Mucosa of descending colon (tissue), 3 donors: ENCODE measurements at regions not wholly inside any gene's neighbourhood (a gene's known extent, or its start where the extent isn't known, plus 50 kb on each side); places are given as distances from the start of the nearest gene placed in this dataset.

ENCODE experiments used
- ATAC-seq: fragments of 200-7000 bp; cut with Tn5 transposase; one replicate; pipeline ENCODE4 v1.9.1; 2020; ENCODE audit warnings: mild to moderate bottlenecking, moderate library complexity
- DNase-seq, 3 donors: peaks; one replicate each; pipeline ENCODE4 v3.0.0-alpha.2; 2020
- H3K36me3 ChIP-seq: fragments of 200-600 bp; one replicate; pipeline ENCODE4 v1.8.0; 2021; ENCODE audit warnings: low read depth, mild to moderate bottlenecking
- H3K4me1 ChIP-seq: fragments of 200-600 bp; one replicate; pipeline ENCODE4 v1.8.0; 2021; ENCODE audit warnings: low read depth, mild to moderate bottlenecking
- H3K4me3 ChIP-seq: fragments of 200-600 bp; one replicate; pipeline ENCODE4 v1.8.0; 2021; ENCODE audit warnings: mild to moderate bottlenecking
- H3K9me3 ChIP-seq: fragments of 200-600 bp; one replicate; pipeline ENCODE4 v1.8.0; 2021; ENCODE audit warnings: mild to moderate bottlenecking
- intact Hi-C, 2 donors: fragments of 100-400 bp; cut with DNase I in 1 of 2; cut with micrococcal nuclease in 1 of 2; formaldehyde crosslinking; loops; one replicate each; pipeline versions ENCODE4 v1.11.0 to v1.11.1; 2022; cut with DNase I, micrococcal nuclease
- TF ChIP-seq, protein P1 (sequence below): fragments of 200-600 bp; IDR thresholded peaks from one replicate; pipeline ENCODE4 v1.8.0; 2022; ENCODE audit warnings: antibody characterized with exemption, mild to moderate bottlenecking
- donor health status: DM: no; HTN: no; CAD: no; lungs with moderate emphysema.
- donor health status: DM: no; HTN: no; CAD: no.
- donor health status: DM: no; HTN: yes; CAD: no.

DNA sequence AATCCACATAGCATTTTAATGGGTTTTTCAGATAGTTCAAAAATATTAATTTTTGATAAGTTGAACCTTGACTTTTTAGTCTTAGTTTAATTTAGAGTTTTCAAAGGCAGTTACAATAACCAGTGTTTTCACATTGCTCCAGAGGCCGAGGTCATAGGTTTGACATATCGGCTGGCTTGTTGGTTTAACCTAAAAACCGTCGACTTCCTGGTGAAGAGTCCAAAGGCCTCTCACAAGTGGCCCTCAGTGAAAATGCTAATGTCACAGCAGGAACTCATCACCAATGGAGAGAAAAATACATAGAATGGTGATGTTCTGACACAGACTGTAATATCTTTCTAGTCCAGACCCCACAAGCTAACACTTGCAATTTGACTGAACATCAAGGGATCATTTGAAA, 642.3 kb downstream of the PLOD2 start:
- Histone ChIP-seq H3K9me3 (no peaks in the 10 kb centered on the region), H3K4me1 (no peaks in the 10 kb centered on the region), H3K4me3 (no peak overlapping the region), H3K36me3 (no peaks in the 10 kb centered on the region)
- ATAC-seq: no peak
- no peak for DNase-seq
- intact Hi-C loops: no loop called here
- TF ChIP-seq, protein P1, sequence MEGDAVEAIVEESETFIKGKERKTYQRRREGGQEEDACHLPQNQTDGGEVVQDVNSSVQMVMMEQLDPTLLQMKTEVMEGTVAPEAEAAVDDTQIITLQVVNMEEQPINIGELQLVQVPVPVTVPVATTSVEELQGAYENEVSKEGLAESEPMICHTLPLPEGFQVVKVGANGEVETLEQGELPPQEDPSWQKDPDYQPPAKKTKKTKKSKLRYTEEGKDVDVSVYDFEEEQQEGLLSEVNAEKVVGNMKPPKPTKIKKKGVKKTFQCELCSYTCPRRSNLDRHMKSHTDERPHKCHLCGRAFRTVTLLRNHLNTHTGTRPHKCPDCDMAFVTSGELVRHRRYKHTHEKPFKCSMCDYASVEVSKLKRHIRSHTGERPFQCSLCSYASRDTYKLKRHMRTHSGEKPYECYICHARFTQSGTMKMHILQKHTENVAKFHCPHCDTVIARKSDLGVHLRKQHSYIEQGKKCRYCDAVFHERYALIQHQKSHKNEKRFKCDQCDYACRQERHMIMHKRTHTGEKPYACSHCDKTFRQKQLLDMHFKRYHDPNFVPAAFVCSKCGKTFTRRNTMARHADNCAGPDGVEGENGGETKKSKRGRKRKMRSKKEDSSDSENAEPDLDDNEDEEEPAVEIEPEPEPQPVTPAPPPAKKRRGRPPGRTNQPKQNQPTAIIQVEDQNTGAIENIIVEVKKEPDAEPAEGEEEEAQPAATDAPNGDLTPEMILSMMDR: no peak

DNA sequence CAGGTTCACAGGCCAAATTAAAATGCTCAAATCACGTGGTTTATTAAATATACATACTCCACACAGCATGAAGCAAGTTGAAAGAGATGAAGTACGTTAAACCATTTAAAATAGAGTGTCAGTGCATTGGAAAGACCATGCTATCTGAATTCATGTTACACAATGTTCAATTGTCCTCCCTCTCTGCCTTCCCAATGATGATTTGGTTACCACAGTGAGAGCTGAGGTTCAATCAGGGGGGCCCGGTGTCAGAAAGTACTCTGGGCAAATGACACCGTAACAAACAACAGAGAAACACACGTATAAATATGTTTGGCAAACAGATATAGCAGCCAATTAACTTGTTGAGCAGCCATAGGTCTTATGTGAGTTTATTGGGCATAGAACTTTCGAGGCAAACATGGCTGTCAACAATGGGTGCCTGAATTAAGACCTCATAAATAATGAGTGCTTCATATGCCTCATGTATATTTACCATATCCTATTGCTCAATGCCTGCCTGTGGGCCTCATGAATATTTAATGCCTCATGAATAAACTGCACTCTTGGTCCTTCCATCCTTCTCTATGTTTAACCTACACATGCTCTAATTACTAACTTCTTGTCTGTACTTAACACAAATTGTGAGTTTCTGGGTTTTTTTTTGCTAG, 641.5 kb downstream of the PLOD2 start:
- intact Hi-C loops: no loop called here
- no peak overlapping the region for H3K4me3 ChIP-seq
- TF ChIP-seq, protein P1: no peak
- no peaks in the 10 kb centered on the region for H3K4me1 ChIP-seq
- no peak for DNase-seq
- H3K36me3 ChIP-seq: no peaks in the 10 kb centered on the region
- ATAC-seq: no peak
- no peaks in the 10 kb centered on the region for H3K9me3 ChIP-seq

DNA sequence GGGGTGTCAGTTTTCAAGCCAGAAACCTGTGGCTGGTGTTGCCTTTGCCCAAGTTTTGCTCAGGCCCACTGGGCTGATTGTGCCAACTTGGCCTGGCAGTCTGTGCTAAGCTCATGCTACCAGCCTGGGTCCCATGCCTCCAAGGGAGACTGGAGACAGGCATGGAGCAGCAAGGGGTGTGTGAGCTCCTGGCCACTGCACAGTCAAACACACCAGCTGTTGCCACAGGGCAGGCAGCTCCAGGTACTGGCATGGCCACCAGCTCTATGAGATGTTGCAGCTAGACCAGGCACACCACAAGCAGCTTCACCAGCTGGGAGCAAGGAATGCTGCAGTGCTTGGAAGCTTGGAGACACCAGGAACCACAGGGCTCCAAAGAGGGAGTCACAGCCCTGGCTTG, 638.8 kb downstream of the PLOD2 start:
- TF ChIP-seq, protein P1: no peak
- intact Hi-C loops: no loop called here
- DNase-seq (no peak), ATAC-seq (no peak)
- H3K9me3 ChIP-seq: no peaks in the 10 kb centered on the region
- no peaks in the 10 kb centered on the region for H3K4me1 ChIP-seq
- H3K4me3 ChIP-seq: no peak overlapping the region
- H3K36me3 ChIP-seq: no peaks in the 10 kb centered on the region

DNA sequence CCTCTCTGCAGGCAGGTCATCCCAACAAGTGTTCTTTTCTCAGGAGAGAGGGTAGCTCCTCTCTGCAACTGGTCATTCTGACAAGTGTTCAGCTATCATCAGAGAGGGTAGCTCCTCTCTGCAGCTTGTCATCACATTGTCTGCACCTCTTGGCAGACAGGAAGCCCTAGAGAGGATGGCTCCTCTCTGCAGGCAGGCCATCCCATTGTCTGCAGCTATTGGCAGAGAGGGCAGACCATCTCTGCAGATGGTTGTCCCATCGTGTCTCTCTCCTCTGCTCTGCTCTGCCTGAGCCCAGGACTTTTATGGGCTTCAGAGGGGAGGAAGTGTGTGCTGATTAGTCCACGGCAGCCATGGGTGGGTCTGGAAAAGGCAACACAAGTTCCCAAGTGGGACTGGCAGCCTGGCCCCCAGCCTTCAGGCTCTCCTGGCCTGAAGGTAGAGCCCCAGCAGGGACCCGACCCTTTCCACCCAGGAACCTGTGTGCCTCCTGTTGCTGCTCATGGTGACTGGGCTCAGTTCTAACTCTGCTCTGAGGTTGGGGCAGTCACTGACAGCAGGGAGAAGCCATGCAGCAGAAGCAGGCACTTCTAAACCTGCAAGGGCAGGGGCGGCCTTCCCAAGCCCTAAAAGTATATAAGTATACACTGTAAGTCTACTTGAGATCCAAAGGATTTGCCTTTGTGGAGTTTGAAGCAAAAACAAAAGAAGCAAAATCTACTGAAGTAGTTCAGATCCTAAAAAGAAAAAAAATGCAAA, 637.9 kb downstream of the PLOD2 start:
- DNase-seq (no peak), ATAC-seq (no peak)
- Histone ChIP-seq H3K9me3 (no peaks in the 10 kb centered on the region), H3K4me1 (no peaks in the 10 kb centered on the region), H3K36me3 (no peaks in the 10 kb centered on the region), H3K4me3 (no peak overlapping the region)
- intact Hi-C loops: no loop called here
- TF ChIP-seq, protein P1: no peak

DNA sequence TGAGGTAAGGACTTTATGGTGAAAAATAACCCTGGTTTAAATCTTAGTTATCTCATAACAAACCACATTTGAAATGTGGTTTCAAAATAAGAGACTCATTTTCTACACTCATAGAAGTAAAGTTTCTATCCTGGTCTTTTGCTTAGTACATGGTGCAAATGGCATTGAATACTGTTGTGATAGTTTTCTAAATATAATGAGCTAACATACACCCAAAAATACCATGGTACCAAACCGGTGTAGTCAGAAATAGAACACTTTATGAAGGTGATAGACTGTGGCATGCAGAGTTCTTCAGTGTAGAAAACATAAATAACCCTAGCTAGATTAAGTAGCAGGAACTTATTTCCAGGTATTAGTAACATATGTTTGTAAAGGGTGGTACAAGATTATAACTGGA, 629.4 kb downstream of the PLOD2 start:
- no peak for ATAC-seq
- intact Hi-C loops: no loop called here
- H3K9me3 ChIP-seq: no peaks in the 10 kb centered on the region
- H3K4me1 ChIP-seq: no peaks in the 10 kb centered on the region
- H3K36me3 ChIP-seq: no peaks in the 10 kb centered on the region
- no peak for DNase-seq
- TF ChIP-seq, protein P1: no peak
- no peak overlapping the region for H3K4me3 ChIP-seq
